Activated T-helper 1 cell treated with anti-CD3 and anti-CD28 coated beads, Interleukin-12 subunit alpha, Interleukin-12 subunit beta, Interleukin-2, Interleukin-4 antibody, amounts not matched to agents 30 ng/mL and 10 ng/mL and 1 ng/mL, durations not matched to agents 14 hours and 24 hours and 36 hours (primary cell): ENCODE measurements at regions not wholly inside any gene's neighbourhood (a gene's known extent, or its start where the extent isn't known, plus 50 kb on each side); places are given as distances from the start of the nearest gene placed in this dataset.
"Not testable (repeated sequence)": the region's sequence is repeated elsewhere in the genome, so short reads cannot be mapped to it uniquely, and the experiment has no call there.

Experiments
- DNase-seq: peaks from one replicate; pipeline ENCODE4 v3.0.0; 2021; ENCODE audit warnings: low spot score
- H3K27ac Mint-ChIP-seq: one replicate; pipeline ENCODE4 v1.8.0; 2021; ENCODE audit warnings: mild to moderate bottlenecking, mixed read lengths
- H3K27me3 Mint-ChIP-seq: one replicate; pipeline ENCODE4 v1.8.0; 2022; ENCODE audit warnings: mild to moderate bottlenecking, moderate library complexity, mixed read lengths; ENCODE audit not compliant: insufficient read depth
- H3K36me3 Mint-ChIP-seq: one replicate; pipeline ENCODE4 v1.8.0; 2021; ENCODE audit warnings: low read depth, mixed read lengths
- H3K4me1 Mint-ChIP-seq: one replicate; pipeline ENCODE4 v1.8.0; 2021; ENCODE audit warnings: low read depth, mixed read lengths
- H3K4me3 Mint-ChIP-seq: one replicate; pipeline ENCODE4 v1.8.0; 2021; ENCODE audit warnings: mild to moderate bottlenecking, moderate library complexity, mixed read lengths
- H3K9me3 Mint-ChIP-seq: one replicate; pipeline ENCODE4 v1.8.0; 2021; ENCODE audit warnings: mixed read lengths
- intact Hi-C: fragments of 100-400 bp; cut with micrococcal nuclease; formaldehyde crosslinking; loops from one replicate; pipeline ENCODE4 v1.15.1; 2024

DNA sequence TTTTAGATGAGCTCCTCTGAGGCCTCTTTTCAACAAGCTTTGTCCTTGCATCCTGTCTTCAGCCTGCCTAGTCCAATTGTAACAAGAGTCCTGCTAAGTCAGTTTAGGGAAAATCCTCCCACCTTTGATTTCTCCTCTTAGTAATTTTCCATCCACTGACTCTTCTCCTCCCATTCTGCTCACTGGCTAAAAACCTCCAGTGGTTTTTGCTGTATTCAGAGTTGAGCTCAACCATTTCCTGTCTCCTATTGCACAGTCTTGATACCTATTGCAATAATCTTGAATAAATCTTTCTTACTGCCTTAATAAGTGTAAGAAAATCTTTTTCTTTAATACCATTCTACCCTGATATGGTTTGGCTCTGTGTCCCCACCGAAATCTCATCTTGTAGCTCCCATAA, 117.8 kb upstream of the ENPP6 start:
- no peak for DNase-seq
- peaks cover 54% of the 10 kb centered on the region for H3K4me1 Mint-ChIP-seq
- no peaks in the 10 kb centered on the region for H3K27me3 Mint-ChIP-seq
- intact Hi-C loops: loop anchor here (2.0 kb wide), 3 partner anchors 17 to 83 kb away; no protein-coding TSS in a partner anchor
- H3K9me3 Mint-ChIP-seq: peaks cover 27% of the 10 kb centered on the region
- H3K4me3 Mint-ChIP-seq: peak overlapping the region; percentile 1
- peaks cover 10% of the 10 kb centered on the region for H3K36me3 Mint-ChIP-seq
- peak overlapping the region; percentile 64 for H3K27ac Mint-ChIP-seq

DNA sequence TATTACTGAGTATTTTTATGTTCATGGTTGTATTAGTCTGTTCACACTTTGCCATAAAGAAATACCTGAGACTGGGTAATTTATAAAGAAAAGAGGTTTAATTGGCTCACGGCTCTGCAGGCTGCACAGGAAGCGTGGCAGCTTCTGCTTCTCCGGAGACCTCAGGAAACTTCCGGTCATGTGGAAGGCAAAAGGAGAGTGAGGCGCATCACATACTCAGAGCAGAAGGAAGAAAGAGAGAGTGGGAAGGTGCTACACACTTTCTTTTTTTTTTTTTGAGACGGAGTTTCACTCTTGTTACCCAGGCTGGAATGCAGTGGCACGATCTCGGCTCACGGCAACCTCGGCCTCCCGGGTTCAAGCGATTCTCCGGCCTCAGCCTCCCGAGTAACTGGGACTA, 115.8 kb upstream of the ENPP6 start:
- Mint-ChIP-seq H3K27ac (peak overlapping the region; percentile 67), H3K9me3 (peaks cover 22% of the 10 kb centered on the region), H3K4me1 (peaks cover 66% of the 10 kb centered on the region), H3K36me3 (peaks cover 10% of the 10 kb centered on the region)
- H3K4me3 Mint-ChIP-seq, DNase-seq, H3K27me3 Mint-ChIP-seq, intact Hi-C loops: not testable (repeated sequence)

DNA sequence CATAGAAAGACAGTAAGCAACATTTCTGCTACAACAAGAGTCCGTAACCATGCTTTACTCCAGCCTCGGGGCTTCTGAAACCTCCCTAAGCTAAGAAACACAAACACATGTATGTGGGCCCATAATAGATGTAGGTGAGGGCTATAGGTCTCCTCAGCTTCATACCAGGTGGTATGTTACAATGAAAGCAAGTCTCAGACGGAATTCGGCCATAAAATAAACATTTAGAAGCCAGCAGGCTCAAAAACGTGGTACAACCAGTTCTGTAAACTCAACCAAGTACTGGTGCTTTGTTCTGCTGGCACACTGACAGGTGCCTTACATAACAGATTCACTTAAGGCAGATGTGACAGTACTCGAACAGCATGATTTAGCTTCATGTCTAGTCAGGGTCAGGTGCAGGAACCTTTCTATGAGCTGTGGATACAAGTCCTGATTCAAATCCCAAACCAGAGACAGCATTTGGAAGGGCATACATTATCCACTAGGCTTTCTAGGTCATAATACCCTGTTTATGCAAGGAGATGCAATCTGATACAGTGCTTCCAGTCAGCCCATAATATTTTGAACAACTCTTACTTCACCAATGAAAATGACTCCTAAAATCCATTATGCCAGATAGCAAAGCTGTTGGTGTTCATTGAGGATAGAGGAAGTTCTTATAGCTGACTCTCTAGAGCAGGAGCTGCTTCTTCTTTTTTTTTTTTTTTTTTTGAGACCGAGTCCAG, 113.8 kb upstream of the ENPP6 start:
- peaks cover 8% of the 10 kb centered on the region for H3K9me3 Mint-ChIP-seq

DNA sequence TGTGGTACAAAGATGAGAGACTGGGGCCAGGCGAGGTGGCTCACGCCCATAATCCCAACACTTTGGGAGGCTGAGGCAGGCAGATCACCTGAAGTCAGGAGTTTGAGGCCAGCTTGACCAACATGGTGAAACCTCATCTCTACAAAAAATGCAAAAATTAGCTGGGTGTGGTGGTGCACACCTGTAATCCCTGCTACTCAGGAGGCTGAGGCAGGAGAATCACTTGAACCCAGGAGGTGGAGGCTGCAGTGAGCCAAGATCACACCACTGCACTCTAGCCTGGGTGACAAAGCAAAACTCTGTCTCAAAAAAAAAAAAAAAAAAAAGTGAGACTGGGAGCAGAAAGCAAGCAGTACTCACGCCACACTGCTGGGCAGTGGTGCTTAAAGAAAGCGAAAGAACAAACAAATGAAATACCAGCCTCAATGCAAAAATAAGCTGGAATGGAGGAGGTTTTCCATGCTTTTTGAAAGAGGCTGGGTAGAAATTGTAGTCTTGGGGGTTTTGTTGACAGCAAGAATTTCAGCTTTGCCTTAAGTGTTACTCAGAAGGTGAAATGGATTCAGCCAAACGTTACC, 112.9 kb upstream of the ENPP6 start:
- not testable (repeated sequence) for H3K4me3 Mint-ChIP-seq, H3K9me3 Mint-ChIP-seq, DNase-seq, H3K36me3 Mint-ChIP-seq, H3K27me3 Mint-ChIP-seq
- peak overlapping the region; percentile 59 for H3K27ac Mint-ChIP-seq
- peaks cover 68% of the 10 kb centered on the region for H3K4me1 Mint-ChIP-seq
- intact Hi-C loops: loop anchor here (1.0 kb wide), 1 partner anchor 11 kb away; no protein-coding TSS in a partner anchor

More for the DNA sequence above, 113.8 kb upstream of the ENPP6 start:
- Mint-ChIP-seq H3K27ac (no peak overlapping the region), H3K4me1 (peaks cover 76% of the 10 kb centered on the region), H3K27me3 (no peaks in the 10 kb centered on the region), H3K36me3 (peaks cover 6% of the 10 kb centered on the region), H3K4me3 (no peak overlapping the region)
- no peak for DNase-seq
- intact Hi-C loops: no loop called here

DNA sequence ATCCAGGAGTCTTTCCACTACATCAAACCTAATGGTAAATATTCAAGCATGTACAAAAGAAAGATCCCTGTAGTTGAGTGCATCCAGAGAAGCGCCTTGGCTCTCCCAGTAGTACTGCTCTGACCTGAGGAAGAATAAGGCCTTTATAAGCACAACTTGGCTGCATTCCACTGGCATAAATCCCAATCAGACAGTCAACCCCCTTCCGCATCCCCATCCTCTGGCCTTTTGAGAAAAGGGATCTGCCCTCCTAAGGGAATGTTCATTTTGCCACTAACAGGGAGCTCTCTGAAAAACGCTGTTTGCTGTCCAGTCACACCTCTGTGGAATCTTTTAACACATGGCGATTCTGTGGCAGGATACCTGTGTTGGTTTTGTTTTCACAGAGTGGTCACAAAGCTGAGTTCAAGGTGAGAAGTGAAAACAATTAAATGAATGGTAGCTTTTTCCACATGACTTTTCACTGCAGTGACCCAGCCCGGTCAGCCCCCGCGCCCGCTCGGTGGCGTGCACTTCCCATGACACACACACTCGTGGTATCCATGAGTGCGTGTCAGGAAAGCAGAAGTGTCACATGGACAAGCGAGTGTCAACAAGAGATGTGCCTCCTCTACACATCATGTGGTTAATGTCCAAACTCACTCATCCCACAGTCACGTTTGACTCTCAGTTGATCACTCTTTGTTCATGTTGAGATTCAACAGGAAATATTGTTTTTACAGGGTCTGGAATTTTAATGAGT, 112.2 kb upstream of the ENPP6 start:
- DNase-seq: no peak
- Mint-ChIP-seq H3K4me3 (no peak overlapping the region), H3K4me1 (peaks cover 60% of the 10 kb centered on the region), H3K9me3 (no peaks in the 10 kb centered on the region), H3K36me3 (peaks cover 6% of the 10 kb centered on the region), H3K27me3 (no peaks in the 10 kb centered on the region), H3K27ac (peak overlapping the region; percentile 59)
- intact Hi-C loops: loop anchor here (1.0 to 2.0 kb wide), 2 partner anchors 11 to 41 kb away; no protein-coding TSS in a partner anchor

DNA sequence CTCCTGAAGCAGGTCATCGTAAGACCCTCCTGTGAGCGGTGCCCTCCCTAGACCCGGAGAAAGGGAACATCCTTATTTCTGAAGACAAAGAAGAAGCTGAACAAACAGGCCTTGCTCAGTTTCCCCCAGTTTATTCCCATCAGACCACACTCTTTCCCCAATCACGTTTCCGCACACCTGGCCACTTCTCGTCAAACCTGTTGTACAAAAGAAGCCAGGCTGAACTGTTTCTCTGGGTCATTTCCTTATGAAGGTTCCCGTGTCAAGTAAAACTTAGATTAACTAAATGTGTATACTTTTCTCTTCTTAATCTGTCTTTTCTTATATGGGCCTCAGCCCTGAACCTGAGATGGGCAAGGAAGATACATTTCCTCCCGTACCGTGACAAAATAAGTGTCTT, 111.6 kb upstream of the ENPP6 start:
- Mint-ChIP-seq H3K27me3 (no peaks in the 10 kb centered on the region), H3K27ac (peak overlapping the region; percentile 59), H3K9me3 (no peaks in the 10 kb centered on the region), H3K36me3 (peaks cover 8% of the 10 kb centered on the region), H3K4me3 (no peak overlapping the region), H3K4me1 (peaks cover 58% of the 10 kb centered on the region)
- intact Hi-C loops: loop anchor here (2.0 kb wide), 1 partner anchor 40 kb away; no protein-coding TSS in a partner anchor
- no peak for DNase-seq

DNA sequence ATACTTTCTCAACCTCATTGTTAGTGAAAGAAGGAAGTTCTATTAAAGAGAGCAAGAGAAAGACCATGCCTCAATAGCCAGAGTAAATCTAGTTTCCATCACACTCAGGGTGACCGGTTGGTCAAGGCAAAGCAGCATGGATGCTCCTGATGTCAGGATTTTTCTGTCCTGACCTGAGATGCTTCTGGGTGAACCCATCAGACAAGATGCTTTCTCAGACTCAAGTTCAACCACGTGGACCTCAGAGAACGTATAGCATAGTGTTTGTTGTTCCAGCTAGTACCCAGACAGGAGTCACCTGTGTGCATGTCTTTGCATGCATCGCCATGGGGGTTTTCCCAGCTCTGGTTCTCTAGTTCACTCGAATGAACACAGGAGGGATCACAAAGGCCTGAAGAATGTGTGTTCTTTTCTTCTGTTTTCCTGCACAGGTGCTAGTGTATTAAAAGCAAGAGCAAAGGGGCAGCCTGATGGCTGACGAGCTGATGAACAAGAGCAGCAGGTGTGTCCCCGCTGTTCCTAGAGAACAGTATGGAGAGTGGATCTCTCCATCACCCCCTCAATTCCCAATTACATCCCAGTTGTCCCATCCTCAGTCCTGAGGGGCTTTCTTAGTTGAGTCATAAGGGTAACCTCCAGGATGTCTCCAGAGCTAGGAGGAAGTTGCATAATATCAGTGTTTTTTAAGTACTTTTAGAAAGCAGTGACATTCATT, 110.5 kb upstream of the ENPP6 start:
- Mint-ChIP-seq H3K36me3 (peaks cover 4% of the 10 kb centered on the region), H3K27ac (peak overlapping the region; percentile 87), H3K9me3 (no peaks in the 10 kb centered on the region), H3K4me3 (peak overlapping the region; percentile 48), H3K27me3 (no peaks in the 10 kb centered on the region), H3K4me1 (peaks cover 51% of the 10 kb centered on the region)
- DNase-seq: peak; percentile 49
- intact Hi-C loops: loop anchor here (2.0 kb wide), 1 partner anchor 39 kb away; no protein-coding TSS in a partner anchor

DNA sequence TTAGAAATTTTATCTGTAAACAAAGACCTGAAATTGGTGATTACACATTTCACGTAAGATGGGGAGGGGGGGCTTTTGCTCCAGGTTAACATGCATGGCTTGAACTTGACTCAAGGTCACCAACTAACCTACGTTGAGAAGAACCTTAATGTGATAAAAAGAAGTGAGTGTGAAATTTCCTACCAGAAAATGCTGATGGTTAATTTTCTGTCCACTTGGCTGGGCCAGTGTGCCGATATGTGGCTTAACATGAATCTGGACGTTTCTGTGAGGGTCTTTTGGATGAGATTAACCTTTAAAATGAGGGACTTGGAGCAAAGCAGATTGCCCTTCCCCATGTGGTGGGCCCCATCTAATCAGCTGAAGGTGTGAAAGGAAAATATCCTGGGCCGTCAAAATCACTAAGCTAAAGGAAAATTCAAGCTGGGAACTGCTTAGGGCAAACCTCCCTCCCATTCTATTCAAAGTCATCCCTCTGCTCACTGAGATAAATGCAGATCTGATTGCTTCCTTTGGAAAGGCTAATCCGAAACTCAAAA, 107.3 kb upstream of the ENPP6 start:
- no peak for DNase-seq
- H3K36me3 Mint-ChIP-seq: peaks cover 4% of the 10 kb centered on the region
- peaks cover 48% of the 10 kb centered on the region for H3K4me1 Mint-ChIP-seq
- intact Hi-C loops: no loop called here
- H3K27ac Mint-ChIP-seq: no peak overlapping the region
- H3K9me3 Mint-ChIP-seq: peaks cover 6% of the 10 kb centered on the region
- no peak overlapping the region for H3K4me3 Mint-ChIP-seq
- no peaks in the 10 kb centered on the region for H3K27me3 Mint-ChIP-seq

DNA sequence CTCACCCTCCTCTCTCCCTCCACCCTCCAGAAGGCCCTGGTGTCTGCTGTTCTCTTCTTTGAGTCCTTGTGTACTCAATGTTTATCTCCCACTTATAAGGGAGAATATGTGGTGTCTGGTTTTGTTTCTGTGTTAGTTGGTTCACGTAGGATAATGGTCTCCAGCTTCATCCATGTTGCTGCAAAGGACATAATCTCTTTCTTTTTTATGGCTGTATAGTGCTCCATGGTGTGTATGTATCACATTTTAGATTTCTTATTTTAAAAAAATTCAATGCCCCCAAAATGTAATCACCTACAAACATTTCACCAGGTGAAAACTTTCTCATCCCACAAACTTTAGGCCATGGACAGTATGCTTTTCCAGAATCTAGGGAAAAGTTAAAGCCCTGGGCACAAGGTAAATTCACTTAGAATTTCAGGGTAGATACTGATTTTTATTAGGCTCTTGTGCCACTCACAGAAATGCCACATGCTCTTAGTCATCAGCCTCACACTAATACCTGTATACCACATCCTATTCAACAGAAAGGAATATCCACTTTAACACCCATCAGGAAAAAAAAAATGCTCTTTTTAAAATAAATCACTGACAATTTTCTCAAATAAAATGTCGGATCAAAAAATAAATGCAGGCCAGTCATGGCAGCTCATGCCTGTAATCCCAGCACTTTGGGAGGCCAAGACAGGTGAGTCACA, 104.8 kb upstream of the ENPP6 start:
- Mint-ChIP-seq H3K36me3 (peaks cover 4% of the 10 kb centered on the region), H3K9me3 (peaks cover 6% of the 10 kb centered on the region), H3K27ac (no peak overlapping the region), H3K4me1 (peaks cover 43% of the 10 kb centered on the region), H3K27me3 (no peaks in the 10 kb centered on the region), H3K4me3 (no peak overlapping the region)
- DNase-seq: no peak
- intact Hi-C loops: no loop called here

DNA sequence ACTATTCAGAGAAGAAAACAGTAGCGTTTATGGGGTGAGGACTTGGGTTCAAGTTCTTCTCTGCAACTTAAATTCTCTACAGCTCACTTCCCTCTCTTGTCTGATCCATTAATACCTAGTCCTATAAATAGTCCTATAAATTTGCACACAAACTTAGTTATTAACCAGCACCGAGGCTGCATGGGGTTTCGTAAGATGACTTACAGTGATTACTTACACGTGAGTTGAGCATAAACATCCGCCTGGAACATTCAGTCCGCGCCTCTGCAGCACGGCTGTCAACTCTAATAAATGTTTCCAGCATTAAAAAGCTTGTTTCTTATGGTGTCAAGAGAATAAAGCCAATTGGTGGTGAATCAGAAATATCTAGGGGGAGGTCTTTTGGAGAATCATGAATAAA, 103.0 kb upstream of the ENPP6 start:
- H3K4me3 Mint-ChIP-seq: no peak overlapping the region
- intact Hi-C loops: no loop called here
- no peaks in the 10 kb centered on the region for H3K27me3 Mint-ChIP-seq
- peaks cover 2% of the 10 kb centered on the region for H3K36me3 Mint-ChIP-seq
- H3K4me1 Mint-ChIP-seq: peaks cover 54% of the 10 kb centered on the region
- peaks cover 6% of the 10 kb centered on the region for H3K9me3 Mint-ChIP-seq
- DNase-seq: no peak
- peak overlapping the region; percentile 55 for H3K27ac Mint-ChIP-seq

DNA sequence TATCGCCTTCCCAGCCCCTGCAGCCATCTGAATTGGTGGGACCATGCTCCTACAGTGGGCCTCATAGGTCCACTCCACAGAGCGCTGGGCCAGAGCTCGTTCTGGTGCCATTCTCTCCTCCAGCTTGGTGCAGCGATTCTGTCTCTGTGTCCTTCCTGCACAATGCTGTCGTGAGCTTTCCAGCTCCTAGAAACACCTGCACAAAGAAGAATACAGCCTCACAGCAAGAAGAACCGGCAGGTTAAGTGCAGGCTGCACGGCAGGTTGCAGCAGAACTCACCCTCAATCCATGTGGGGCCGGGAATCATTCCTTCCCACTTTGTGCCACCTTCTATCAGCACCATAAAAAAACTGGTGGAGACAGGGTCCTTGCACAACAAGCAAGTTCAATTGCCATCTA, 101.2 kb upstream of the ENPP6 start:
- Mint-ChIP-seq H3K4me1 (peaks cover 71% of the 10 kb centered on the region), H3K36me3 (no peaks in the 10 kb centered on the region), H3K27ac (peak overlapping the region; percentile 89), H3K9me3 (peaks cover 6% of the 10 kb centered on the region), H3K4me3 (peak overlapping the region; percentile 23), H3K27me3 (no peaks in the 10 kb centered on the region)
- intact Hi-C loops: loop anchor here (1.0 to 10.0 kb wide), 13 partner anchors 11 to 506 kb away; partner anchors contain the start of genes ACSL1 and IRF2
- DNase-seq: no peak
